HG02763 (cell line): ENCODE measurements at regions not wholly inside any gene's neighbourhood (a gene's known extent, or its start where the extent isn't known, plus 50 kb on each side); places are given as distances from the start of the nearest gene placed in this dataset.

Experiments
- ATAC-seq: cut with Tn5 transposase; IDR thresholded peaks from one replicate; pipeline ENCODE4 v1.9.1; 2021; ENCODE audit warnings: mild to moderate bottlenecking, moderate library complexity; ENCODE audit not compliant: unreplicated experiment

DNA sequence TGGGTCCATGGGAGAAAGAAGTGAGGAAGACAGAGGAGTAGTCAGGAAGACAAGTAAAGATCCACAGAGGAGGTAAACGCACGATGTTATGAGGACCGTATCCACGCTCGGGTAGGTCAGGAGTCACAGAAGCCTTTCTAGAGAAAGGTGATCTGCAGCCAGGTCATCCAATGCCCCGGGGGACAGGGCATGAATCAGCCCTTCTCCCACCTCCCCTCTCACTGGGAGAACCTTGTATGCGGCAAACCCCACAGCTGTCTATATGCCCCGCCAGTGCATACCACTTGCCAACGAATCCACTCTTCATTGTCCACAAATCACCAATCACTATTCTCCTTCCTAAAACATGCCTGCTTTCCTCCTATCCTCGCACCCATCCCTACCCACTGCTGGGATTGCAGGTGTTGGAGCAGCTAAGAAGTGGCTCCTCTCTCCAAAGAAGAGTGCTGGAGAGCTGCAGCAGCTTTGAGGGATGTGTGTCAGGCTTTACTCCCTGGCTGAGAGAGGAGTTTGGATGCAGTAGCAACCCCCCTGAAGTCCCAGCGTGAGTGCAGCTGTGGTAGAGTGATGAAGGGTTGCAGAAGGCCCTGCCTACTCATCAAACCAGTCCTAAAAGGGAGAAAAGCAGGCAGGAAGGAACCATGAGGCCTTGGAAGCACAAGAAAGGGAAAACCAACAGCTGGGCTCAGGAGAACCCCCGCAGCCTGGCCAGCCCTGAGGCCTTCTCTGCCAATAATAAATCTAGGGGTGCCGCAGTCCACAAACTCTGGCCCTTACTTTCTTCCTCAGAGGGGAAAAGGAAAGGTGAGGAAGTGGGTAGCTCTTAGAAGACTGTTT, 102.2 kb upstream of the GADD45A start:
- no peak for ATAC-seq

DNA sequence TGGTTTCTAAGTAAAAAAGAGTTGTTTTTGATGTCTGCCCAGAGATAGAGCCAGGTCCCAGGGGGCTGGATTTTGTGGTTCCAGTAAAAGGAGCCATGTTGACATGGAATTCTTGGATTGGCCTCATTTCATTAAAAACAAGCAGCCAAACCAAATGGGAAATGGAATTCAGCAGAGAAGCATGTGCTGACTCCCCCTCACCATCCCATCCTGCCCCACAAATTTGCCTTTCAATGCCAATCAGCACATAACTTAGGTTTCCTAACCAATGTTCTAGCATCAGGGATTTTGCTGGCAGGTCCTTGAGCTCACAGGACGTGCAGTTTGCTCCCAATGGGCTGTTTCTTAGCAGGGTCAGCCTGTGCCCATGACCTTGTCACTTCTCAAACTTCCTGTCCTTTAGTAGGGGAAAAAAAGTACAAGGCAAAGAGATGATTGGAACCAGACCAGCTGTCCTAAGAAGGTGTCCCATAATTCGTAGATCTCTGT, 101.5 kb upstream of the GADD45A start:
- ATAC-seq, result no peak

DNA sequence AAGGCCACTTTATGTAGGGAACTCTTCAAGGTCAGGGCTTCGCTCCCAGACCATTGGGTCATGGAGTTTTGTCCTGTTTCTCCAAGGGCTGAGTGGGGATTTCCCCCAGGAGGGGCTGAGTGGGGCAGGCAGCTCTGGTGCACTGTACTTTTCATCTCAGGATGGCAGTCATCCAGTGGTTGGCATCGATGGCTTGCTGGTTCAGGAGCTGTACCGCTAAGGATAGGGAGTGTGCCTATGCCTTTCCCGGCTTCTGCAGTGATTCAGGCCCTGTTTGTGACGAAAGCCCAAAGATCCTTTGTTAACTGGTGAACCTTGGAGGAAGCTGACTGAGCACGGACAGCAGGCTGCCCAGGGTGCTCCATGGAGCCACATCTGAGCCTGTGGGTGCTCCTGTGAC, 100.1 kb upstream of the GADD45A start:
- ATAC-seq, result no peak

DNA sequence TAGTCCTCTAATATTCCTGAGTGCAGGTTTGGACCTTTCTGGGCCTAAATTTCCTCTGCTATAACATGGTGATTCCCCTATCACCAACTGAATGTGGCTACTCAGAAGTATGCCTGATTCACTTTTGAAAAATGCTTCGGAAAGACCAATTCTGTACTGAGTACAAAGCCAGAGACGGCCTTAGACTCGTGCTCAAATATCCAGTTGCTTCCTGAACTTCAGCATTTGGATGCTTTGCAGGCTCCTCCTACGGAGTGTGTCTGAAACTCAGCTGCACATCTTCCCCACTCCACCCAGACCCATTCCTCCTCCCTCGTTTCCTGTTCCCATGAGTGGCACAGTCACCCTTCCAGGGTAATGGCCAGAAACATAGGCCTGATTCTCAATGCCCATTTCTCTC, 98.4 kb upstream of the GADD45A start:
- no peak for ATAC-seq

DNA sequence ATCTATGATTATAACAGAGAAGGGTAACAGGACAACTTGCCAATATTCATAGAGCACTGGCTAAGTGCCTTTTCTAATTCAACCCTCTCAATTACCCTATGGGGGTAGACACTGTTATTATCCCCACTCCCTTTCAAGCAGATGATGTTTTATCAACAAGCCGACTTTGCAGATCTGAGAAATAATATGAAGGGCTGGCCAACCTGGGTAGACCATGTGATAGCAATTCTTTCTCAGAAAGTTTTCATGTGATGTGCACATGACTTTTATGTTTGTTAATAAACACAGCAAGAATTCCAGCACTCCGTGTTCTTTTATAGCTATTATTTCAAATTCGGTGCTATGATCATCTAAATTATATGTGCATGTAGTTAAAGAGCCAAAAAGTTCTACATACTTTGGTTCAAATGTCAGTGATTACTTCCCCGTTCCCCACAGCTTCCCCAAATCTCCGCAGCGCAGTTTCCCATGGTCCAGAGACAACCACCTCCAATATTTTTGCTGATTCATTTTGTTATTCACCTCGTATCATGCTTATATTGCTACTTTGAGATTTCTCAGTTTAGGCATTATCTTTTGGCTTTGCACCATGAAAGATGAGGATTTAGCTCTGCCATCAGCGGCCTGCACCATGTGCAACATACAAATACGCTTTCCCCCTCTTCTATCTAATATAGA, 96.7 kb upstream of the GADD45A start:
- no peak for ATAC-seq

DNA sequence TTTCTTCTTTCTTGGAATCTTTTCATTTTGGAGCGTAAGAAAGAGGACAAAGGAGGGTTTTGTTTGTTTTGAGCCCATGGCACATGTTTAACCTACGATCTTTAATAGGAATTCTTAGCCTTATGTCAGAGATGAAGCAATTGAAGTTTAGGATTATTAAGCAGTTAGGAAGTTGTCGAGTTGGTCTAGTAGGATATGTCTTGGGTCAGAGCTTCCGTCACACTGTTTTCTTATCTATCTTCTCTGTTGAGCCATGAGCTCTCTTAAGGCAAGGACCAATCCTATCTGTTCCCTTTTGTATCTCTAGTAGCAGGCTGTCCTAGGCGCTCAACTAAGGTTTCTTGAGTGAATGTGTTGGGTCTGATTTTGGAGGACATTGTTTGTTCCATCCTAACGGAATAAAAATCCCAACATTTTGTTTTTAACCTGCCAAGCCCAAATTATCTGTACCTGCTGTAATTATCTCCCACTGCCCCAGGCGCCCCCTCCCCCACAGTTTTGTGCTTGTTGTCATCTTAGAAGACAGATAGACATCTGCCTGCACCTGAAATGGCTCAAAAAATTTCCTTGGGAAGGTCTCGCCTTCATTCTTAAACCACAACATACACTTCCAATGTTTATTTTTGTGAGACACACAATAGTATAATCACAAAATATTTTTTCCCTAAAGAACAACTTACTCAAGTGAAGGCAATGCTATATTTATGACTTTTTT, 95.3 kb upstream of the GADD45A start:
- no peak for ATAC-seq

DNA sequence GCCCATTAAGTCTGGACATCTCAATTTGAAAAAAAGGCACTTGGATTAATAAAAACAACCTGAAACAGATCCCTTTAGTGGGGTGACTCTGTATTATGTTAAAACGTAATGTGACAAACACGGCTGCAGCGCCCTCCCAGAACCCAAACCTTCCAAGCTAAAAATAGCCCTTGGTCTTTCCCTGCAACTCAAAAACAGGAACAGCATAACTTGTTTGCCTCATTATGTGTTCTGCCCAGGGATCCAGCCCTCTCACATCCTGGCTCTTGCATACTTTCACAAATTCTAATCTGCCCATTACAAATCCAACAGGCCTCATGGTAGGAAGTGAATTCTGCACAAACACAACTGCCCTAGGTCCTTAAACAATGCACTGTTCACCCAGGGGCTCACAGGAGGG, 94.7 kb upstream of the GADD45A start:
- no peak for ATAC-seq

DNA sequence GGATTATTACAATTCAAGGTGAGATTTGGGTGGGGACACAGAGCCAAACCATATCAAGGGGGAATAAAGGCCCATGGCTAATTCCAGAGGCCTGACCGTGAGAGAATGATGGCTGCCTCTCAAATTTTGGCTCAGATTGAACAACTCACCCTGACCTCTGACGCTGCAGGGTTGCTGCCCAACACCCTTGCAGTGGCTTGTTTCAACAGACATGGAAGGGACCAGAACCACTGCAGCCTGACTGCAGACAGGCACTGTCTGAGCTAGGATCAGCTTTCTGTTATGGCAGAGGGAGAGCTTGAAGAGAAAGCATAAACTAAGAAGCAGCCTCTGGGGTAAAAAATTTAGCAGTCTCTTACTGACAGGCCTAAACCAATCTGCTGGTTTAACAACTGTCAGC, 90.2 kb upstream of the GADD45A start:
- ATAC-seq, result no peak

DNA sequence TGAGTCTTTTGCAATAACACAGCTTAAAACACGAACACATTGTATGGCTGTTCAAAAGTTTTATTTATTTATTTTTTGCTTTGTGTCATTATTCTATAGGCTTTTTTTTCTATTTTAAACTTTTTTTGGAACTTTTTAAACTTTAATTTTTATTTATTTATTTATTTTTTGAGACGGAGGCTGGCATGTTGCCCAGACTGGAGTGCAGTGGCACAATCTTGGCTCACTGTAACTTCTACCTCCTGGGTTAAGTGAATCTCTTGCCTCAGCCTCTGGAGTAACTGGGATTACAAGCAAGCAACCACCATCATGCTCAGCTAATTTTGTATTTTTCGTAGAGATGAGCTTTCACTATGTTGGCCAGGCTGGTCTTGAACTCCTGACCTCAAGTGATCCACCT, 88.3 kb upstream of the GADD45A start:
- no peak for ATAC-seq

DNA sequence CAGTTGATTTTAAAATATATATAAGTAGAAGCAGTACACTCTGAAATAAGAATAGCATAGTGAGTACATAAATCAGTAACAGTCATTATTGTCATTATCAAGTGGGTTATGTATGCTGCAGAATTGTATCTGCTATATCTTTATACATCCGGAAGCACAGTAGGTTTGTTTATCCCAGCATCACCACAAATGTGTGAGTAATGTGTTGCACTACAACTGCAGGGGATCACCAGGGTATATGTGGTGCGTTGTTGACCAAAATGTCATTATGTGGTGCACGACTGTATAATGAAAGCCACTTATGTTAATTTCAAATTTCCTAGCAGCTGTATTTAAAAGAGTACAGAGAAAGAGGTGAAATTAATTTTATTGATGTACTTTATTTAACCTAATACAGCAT, 87.7 kb upstream of the GADD45A start:
- no peak for ATAC-seq

DNA sequence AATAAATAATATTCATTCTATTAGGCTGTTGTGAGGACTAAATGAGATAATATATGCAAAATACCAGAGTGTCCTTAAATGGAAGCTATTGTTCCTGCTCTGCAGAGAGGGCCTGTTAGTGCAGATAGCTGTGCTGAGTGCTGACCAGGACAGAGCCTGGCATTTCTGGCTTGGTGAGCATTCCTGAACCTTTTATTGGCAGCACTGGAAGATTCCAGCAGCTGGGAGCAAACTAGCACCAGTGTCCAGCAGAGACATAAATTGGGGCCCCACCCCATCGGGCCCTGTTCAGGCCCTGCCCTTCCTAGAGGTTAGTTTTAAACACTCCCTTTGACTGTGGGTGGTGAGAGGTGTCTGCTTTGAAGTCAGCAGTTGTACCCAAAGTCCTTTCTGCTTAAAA, 85.9 kb upstream of the GADD45A start:
- no peak for ATAC-seq

DNA sequence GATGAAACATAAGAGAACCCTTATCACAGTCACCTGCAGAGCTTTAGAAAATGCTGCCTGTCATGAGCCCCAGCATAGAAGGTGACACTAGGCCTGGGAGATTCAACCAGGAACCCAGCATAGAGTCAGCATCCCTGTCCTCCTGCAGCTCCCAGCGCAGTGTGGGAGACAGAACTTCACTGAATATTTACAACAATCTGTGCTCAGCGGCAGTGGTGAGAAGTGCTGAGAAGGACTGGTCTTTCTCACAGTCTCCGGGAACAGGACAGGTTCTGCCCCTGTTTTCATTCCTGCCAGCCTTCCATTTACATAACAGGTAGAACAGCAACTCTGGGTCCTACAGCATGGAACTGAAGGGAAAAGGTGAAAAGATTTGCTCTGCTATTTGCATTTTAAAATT, 83.5 kb upstream of the GADD45A start:
- no peak for ATAC-seq

DNA sequence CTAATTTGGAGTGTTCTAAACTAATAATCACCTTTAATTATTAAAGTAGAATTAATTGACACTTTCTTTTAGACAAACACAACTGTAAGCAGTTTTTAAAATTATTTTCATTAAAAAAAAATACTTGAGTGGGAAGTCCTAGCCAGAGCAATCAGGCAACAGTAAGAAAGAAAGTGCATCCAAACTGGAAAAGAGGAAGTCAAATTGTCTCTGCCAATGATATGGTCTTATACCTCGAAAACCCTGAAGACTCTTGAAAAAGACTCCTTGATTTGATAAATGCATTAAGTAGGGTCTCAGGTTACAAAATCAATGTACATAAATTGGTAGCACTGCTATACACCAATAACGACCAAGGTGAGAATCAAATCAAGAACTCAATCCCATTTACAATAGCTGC, 83.0 kb upstream of the GADD45A start:
- no peak for ATAC-seq

DNA sequence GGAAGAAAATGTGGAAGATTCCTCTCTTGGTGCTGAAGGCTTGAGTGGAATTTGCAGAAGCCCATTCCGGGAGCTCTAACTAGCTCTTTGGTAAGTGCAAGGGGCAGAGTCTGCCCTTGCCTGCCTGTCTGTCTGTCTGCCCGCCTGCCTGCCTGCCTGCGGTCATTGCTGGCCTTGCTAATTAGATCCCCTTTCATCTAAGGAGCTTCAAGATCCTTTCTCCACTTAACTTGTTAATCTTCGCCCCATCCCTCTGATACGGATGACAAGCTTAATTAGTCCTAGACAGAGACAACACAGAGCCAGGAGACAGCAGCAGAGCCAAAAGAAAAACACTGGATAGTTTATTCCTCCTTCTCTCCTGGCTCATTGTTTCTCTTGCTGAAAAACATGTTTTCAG, 80.2 kb upstream of the GADD45A start:
- no peak for ATAC-seq

DNA sequence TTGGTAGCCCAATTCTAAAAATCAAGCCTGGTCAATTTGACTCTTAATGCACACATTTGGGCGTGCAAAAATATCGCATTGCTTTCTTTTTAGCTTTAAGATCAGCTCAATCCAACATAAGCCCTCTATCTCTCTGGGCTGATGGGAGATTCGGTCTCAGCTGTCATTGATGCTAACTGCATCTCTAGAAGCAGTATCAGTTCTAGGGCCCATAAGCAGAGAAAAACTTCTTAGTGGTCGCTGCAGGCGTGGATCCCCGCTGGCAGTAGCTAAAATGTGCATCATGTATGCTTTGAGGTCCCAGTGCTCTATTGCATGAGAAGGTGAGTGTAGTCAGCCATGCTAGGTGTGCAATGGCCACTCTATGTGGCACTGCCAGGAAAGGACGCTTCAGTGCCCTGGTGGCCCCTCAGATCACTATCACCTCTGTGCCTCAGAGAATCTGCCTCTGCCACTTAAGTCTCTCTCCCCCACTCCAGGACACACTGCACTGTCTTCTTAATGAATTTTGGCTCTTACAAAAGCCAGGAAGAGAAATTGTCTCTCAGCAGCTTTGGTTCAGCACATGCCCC, 79.7 kb upstream of the GADD45A start:
- no peak for ATAC-seq

DNA sequence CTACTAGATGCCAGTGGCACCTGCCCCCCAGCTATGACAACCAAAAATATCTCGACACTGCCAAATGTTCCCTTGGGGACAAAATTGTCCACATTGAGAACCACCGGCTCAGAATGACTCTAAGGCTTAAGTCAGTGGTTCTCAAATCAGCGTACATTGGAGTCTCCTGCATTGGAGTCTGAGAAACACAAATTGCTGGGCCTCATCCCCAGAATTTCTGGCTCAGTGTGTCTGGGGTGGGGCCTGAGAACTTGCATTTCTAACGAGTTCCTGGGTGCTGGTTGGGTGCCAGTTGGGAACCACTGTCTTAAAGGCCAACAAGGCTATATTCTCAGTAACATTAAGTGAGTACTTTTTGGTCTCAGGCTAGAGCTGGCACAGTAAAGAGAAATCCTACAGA, 77.7 kb upstream of the GADD45A start:
- no peak for ATAC-seq

DNA sequence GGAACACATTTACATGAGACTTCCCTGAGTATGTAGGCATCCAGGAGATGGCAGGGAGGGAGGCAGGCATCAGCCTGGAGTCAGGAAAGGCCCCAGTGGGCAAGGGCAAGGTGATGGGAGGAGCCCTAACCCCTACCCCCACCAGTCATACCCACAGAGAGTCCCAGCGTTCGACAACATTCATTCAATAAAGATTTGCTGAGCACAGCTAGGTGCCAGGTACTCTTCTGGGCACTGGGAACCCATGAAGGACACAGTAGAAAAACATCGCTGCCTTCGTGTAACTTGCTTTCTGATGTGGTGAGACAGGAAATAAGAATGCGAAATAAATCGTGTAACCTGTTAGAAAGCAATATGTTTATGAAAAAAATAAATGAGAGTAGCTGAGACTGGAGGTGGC, 77.3 kb upstream of the GADD45A start:
- ATAC-seq, result no peak

DNA sequence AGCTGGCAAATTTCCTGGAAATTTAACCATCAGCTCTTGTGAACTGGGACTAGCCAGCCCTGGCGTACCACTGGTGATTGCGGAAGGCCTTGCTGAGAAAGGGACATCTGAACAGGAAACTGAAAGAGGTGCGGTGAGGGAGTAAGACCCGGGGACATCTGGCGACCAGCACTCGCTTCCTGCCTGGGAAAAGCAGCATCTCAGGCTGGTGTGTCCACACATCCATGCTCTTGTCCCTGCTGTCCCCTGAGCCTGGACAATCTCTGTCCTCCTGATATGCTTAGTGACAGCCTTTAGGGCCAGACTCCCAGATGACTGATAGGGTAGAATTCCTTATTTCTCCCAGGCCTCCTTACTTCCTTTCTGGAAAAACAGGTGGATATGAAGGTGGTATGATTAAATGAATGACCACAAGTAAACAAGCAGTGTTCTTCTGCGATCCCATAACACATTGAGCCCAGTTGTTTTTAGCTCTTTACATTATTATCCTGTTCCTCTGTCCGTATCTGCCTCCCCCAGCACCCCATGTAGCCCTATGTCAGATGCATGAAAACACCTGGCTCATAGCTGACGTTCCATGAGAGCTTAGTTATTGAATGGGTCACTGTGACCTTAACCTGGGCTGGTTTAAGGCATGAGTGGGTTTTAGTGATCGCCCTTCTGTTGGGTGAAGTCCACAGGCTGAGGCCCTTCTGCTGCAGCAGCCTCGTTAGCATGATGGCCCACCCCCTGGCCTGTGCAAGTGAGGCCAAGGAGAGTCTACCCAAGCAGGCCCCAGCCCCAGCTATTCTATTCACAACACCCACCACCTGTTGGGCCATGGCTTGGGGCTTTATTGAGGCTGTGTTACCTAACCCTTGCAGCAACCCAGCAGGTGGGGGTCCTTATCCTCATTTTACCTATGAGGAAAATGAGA, 76.1 kb upstream of the GADD45A start:
- no peak for ATAC-seq

DNA sequence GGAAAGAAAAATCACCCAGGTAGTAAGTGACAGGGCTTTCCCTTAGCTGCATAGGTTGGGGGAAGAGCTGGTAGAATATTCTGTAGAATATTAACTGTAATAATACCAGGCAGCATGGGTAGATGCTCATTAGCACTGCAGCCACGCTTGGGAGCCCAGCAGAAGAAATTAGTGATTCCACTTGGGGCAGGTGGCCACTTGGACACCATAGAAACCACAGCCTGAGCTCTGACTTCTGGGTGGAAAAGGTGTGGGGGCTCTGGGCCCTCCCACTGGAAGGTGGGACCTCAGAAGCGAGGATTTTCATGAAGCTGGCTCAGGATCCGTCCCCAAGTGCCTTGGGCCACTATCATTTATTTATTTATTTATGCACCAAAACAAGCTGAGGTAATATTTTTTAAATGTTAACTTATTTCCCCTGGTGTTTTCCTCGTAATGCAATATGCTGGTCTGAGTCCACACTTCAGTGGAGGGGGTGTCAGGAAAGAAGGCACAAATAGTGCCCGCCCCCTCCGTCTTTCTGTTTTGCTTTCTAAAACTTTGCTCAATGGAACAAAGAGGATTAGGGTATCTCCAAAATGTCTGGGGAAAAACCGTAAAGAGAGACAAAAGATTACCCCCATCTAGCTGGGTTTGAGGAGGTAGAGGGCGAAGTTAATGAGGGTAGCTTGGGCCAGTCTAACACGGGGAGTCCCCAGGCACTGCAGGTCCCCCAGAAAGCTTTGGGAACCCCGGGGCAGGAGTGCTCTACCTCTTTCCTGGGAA, 75.2 kb upstream of the GADD45A start:
- ATAC-seq, result peak; percentile 43

DNA sequence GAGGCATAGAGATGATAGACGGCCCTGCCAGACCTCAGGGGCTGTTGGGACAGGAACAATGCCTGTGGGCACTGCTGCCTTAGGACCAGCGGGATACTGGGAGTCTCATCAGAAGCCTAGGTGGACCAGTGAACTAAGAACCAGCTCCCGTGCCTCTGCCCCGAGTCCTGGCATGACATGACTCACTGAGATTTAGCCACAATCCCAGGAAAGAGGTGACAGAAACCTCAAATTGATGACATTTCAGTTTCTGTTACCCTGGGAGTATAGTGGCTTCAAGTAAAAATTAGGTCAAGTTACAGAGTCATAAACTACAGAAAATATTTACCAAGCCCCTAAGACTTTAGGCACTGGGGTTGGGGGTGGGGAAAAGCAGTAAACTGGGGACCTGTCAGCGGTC, 74.6 kb upstream of the GADD45A start:
- ATAC-seq, result peak; percentile 2
